ENCODE measurements at regions not wholly inside any gene's neighbourhood (a gene's known extent, or its start where the extent isn't known, plus 50 kb on each side); places are given as distances from the start of the nearest gene placed in this dataset.

GRCh38 chr13:90118467-90119071 lies 1228.9 kb upstream of the MIR17HG start:
- no peaks in the 10 kb centered on the region for H3K27me3 ChIP-seq (ENCODE audit: insufficient read depth, low read length)
- no peak overlapping the region for H3K4me3 ChIP-seq (ENCODE audit: insufficient read depth, low read length)
- H2AFZ ChIP-seq (ENCODE audit: low read length) = no peak overlapping the region
- no peaks in the 10 kb centered on the region for H3K79me2 ChIP-seq (ENCODE audit: insufficient read depth, low read length)
- H3K27ac ChIP-seq (ENCODE audit: low read depth, low read length) = no peak overlapping the region
- H4K20me1 ChIP-seq (ENCODE audit: insufficient read depth, low read length) = no peaks in the 10 kb centered on the region
- no peak for TF ChIP-seq CTCF (IDR thresholded peaks at IDR 0.05; ENCODE audit: extremely low read depth, low read depth, low read length)
- no peak overlapping the region for H3K4me2 ChIP-seq (ENCODE audit: insufficient read depth, low read length)
- no peaks in the 10 kb centered on the region for H3K36me3 ChIP-seq (ENCODE audit: insufficient read depth, low read length)
- no peak for DNase-seq (ENCODE audit: insufficient read length, low spot score, missing footprints)
- H3K9me3 ChIP-seq (ENCODE audit: low read depth, low read length) = no peaks in the 10 kb centered on the region
- no peaks in the 10 kb centered on the region for H3K4me1 ChIP-seq (ENCODE audit: insufficient read depth, low read length)

GRCh38 chr13:90120026-90120425 lies 1227.5 kb upstream of the MIR17HG start:
- H3K36me3 ChIP-seq (ENCODE audit: insufficient read depth, low read length) = no peaks in the 10 kb centered on the region
- no peaks in the 10 kb centered on the region for H3K4me1 ChIP-seq (ENCODE audit: insufficient read depth, low read length)
- H2AFZ ChIP-seq (ENCODE audit: low read length) = no peak overlapping the region

GRCh38 chr13:90121784-90122183 lies 1225.7 kb upstream of the MIR17HG start:
- H3K27ac ChIP-seq (ENCODE audit: low read depth, low read length) = no peak overlapping the region
- H4K20me1 ChIP-seq (ENCODE audit: insufficient read depth, low read length) = no peaks in the 10 kb centered on the region
- H3K36me3 ChIP-seq (ENCODE audit: insufficient read depth, low read length) = no peaks in the 10 kb centered on the region
- no peak overlapping the region for H2AFZ ChIP-seq (ENCODE audit: low read length)
- no peak for TF ChIP-seq CTCF (IDR thresholded peaks at IDR 0.05; ENCODE audit: extremely low read depth, low read depth, low read length)
- no peak overlapping the region for H3K4me2 ChIP-seq (ENCODE audit: insufficient read depth, low read length)
- DNase-seq (ENCODE audit: insufficient read length, low spot score, missing footprints) = no peak
- H3K9me3 ChIP-seq (ENCODE audit: low read depth, low read length) = no peaks in the 10 kb centered on the region
- H3K4me3 ChIP-seq (ENCODE audit: insufficient read depth, low read length) = no peak overlapping the region
- no peaks in the 10 kb centered on the region for H3K27me3 ChIP-seq (ENCODE audit: insufficient read depth, low read length)
- no peaks in the 10 kb centered on the region for H3K4me1 ChIP-seq (ENCODE audit: insufficient read depth, low read length)
- H3K79me2 ChIP-seq (ENCODE audit: insufficient read depth, low read length) = no peaks in the 10 kb centered on the region

More at GRCh38 chr13:90120026-90120425, 1227.5 kb upstream of the MIR17HG start:
- no peaks in the 10 kb centered on the region for H3K79me2 ChIP-seq (ENCODE audit: insufficient read depth, low read length)
- no peaks in the 10 kb centered on the region for H4K20me1 ChIP-seq (ENCODE audit: insufficient read depth, low read length)
- no peak overlapping the region for H3K4me2 ChIP-seq (ENCODE audit: insufficient read depth, low read length)
- no peak overlapping the region for H3K27ac ChIP-seq (ENCODE audit: low read depth, low read length)
- no peak overlapping the region for H3K4me3 ChIP-seq (ENCODE audit: insufficient read depth, low read length)
- H3K27me3 ChIP-seq (ENCODE audit: insufficient read depth, low read length) = no peaks in the 10 kb centered on the region
- no peak for DNase-seq (ENCODE audit: insufficient read length, low spot score, missing footprints)
- no peak for TF ChIP-seq CTCF (IDR thresholded peaks at IDR 0.05; ENCODE audit: extremely low read depth, low read depth, low read length)
- H3K9me3 ChIP-seq (ENCODE audit: low read depth, low read length) = no peaks in the 10 kb centered on the region

GRCh38 chr13:90122531-90122930 lies 1225.0 kb upstream of the MIR17HG start:
- Histone ChIP-seq H3K79me2 (ENCODE audit: insufficient read depth, low read length) (no peaks in the 10 kb centered on the region), H4K20me1 (ENCODE audit: insufficient read depth, low read length) (no peaks in the 10 kb centered on the region), H2AFZ (ENCODE audit: low read length) (no peak overlapping the region), H3K36me3 (ENCODE audit: insufficient read depth, low read length) (no peaks in the 10 kb centered on the region), H3K4me3 (ENCODE audit: insufficient read depth, low read length) (no peak overlapping the region), H3K27me3 (ENCODE audit: insufficient read depth, low read length) (no peaks in the 10 kb centered on the region), H3K9me3 (ENCODE audit: low read depth, low read length) (no peaks in the 10 kb centered on the region), H3K4me2 (ENCODE audit: insufficient read depth, low read length) (no peak overlapping the region), H3K4me1 (ENCODE audit: insufficient read depth, low read length) (no peaks in the 10 kb centered on the region), H3K27ac (ENCODE audit: low read depth, low read length) (no peak overlapping the region)
- DNase-seq (ENCODE audit: insufficient read length, low spot score, missing footprints) = no peak
- no peak for TF ChIP-seq CTCF (IDR thresholded peaks at IDR 0.05; ENCODE audit: extremely low read depth, low read depth, low read length)

Data from osteoblast (primary cell).